ENCODE measurements at regions not wholly inside any gene's neighbourhood (a gene's known extent, or its start where the extent isn't known, plus 50 kb on each side); places are given as distances from the start of the nearest gene placed in this dataset.
"Not testable (repeated sequence)": the region's sequence is repeated elsewhere in the genome, so short reads cannot be mapped to it uniquely, and the experiment has no call there.

GRCh38 chr1:80158266-80158665 lies 1151.7 kb upstream of the ADGRL4 start:
- peaks cover 18% of the 10 kb centered on the region; the same call in 1 of the 2 replicates for H3K9me3 Mint-ChIP-seq
- no peak overlapping the region for H3K27ac Mint-ChIP-seq
- no peak overlapping the region for H3K4me3 Mint-ChIP-seq

GRCh38 chr1:80155371-80155770 lies 1148.8 kb upstream of the ADGRL4 start:
- Mint-ChIP-seq H3K27ac (no peak overlapping the region), H3K27me3 (ENCODE audit: insufficient read depth) (no peaks in the 10 kb centered on the region), H3K9me3 (peaks cover 31% of the 10 kb centered on the region), H3K4me1 (ENCODE audit: low read depth) (no peaks in the 10 kb centered on the region), H3K36me3 (ENCODE audit: low read depth) (no peaks in the 10 kb centered on the region), H3K4me3 (no peak overlapping the region)
- DNase-seq: no peak
- no peak for TF ChIP-seq CTCF (IDR thresholded peaks at IDR 0.05)

More at GRCh38 chr1:80158266-80158665, 1151.7 kb upstream of the ADGRL4 start:
- DNase-seq: no peak
- Mint-ChIP-seq H3K4me1 (ENCODE audit: low read depth) (no peaks in the 10 kb centered on the region), H3K36me3 (ENCODE audit: low read depth) (no peaks in the 10 kb centered on the region), H3K27me3 (ENCODE audit: insufficient read depth) (no peaks in the 10 kb centered on the region)
- no peak for TF ChIP-seq CTCF (IDR thresholded peaks at IDR 0.05)

- H3K27ac Mint-ChIP-seq: no peak overlapping the region
- DNase-seq: no peak
Observed at GRCh38 chr1:80154176-80154575, 1147.6 kb upstream of the ADGRL4 start.

GRCh38 chr1:80153762-80154161 lies 1147.2 kb upstream of the ADGRL4 start:
- Mint-ChIP-seq H3K36me3 (ENCODE audit: low read depth) (no peaks in the 10 kb centered on the region), H3K4me1 (ENCODE audit: low read depth) (no peaks in the 10 kb centered on the region), H3K9me3 (peaks cover 38% of the 10 kb centered on the region), H3K27ac (no peak overlapping the region), H3K4me3 (no peak overlapping the region), H3K27me3 (ENCODE audit: insufficient read depth) (no peaks in the 10 kb centered on the region)
- TF ChIP-seq CTCF (IDR thresholded peaks at IDR 0.05): no peak
- no peak for DNase-seq

More at GRCh38 chr1:80154176-80154575, 1147.6 kb upstream of the ADGRL4 start:
- no peaks in the 10 kb centered on the region for H3K36me3 Mint-ChIP-seq (ENCODE audit: low read depth)
- peaks cover 35% of the 10 kb centered on the region for H3K9me3 Mint-ChIP-seq
- no peaks in the 10 kb centered on the region for H3K27me3 Mint-ChIP-seq (ENCODE audit: insufficient read depth)
- TF ChIP-seq CTCF (IDR thresholded peaks at IDR 0.05): no peak
- no peak overlapping the region for H3K4me3 Mint-ChIP-seq
- no peaks in the 10 kb centered on the region for H3K4me1 Mint-ChIP-seq (ENCODE audit: low read depth)

- no peaks in the 10 kb centered on the region for H3K27me3 Mint-ChIP-seq (ENCODE audit: insufficient read depth)
Observed at GRCh38 chr1:80143361-80143760, 1136.8 kb upstream of the ADGRL4 start.

GRCh38 chr1:80137946-80138602 lies 1131.5 kb upstream of the ADGRL4 start:
- H3K4me1 Mint-ChIP-seq (ENCODE audit: low read depth); DNase-seq; H3K4me3 Mint-ChIP-seq; H3K27ac Mint-ChIP-seq; H3K27me3 Mint-ChIP-seq (ENCODE audit: insufficient read depth); H3K36me3 Mint-ChIP-seq (ENCODE audit: low read depth): not testable (repeated sequence)
- peaks cover 24% of the 10 kb centered on the region for H3K9me3 Mint-ChIP-seq

More at GRCh38 chr1:80143361-80143760, 1136.8 kb upstream of the ADGRL4 start:
- no peak for DNase-seq
- H3K4me3 Mint-ChIP-seq: no peak overlapping the region
- no peak for TF ChIP-seq CTCF (IDR thresholded peaks at IDR 0.05)
- peaks cover 35% of the 10 kb centered on the region for H3K9me3 Mint-ChIP-seq
- H3K4me1 Mint-ChIP-seq (ENCODE audit: low read depth): no peaks in the 10 kb centered on the region
- no peak overlapping the region for H3K27ac Mint-ChIP-seq
- H3K36me3 Mint-ChIP-seq (ENCODE audit: low read depth): no peaks in the 10 kb centered on the region; the same call in 1 of the 2 replicates

Measured in HFFc6 (cell line).